ENCODE measurements at regions not wholly inside any gene's neighbourhood (a gene's known extent, or its start where the extent isn't known, plus 50 kb on each side); places are given as distances from the start of the nearest gene placed in this dataset.

DNA sequence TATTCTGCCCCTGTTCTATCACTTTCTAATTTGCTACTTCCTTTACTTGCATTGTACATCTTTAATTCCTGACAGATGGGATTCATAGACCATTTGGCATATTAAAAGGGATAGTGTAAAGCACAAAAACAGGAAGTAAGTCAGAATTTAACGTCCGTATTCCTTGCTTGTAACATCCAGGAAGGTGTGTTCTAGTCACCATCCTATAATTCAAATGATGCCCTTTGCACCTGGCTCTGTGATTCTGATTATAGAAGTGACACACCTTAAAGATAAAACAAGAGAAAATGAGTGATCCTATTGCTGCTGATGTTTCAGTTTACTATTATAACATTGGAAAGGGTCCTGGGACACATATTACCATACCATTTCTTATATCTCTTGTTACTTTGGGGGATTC lies 238.7 kb upstream of the NR3C2 start:
- TF ChIP-seq, protein P1, sequence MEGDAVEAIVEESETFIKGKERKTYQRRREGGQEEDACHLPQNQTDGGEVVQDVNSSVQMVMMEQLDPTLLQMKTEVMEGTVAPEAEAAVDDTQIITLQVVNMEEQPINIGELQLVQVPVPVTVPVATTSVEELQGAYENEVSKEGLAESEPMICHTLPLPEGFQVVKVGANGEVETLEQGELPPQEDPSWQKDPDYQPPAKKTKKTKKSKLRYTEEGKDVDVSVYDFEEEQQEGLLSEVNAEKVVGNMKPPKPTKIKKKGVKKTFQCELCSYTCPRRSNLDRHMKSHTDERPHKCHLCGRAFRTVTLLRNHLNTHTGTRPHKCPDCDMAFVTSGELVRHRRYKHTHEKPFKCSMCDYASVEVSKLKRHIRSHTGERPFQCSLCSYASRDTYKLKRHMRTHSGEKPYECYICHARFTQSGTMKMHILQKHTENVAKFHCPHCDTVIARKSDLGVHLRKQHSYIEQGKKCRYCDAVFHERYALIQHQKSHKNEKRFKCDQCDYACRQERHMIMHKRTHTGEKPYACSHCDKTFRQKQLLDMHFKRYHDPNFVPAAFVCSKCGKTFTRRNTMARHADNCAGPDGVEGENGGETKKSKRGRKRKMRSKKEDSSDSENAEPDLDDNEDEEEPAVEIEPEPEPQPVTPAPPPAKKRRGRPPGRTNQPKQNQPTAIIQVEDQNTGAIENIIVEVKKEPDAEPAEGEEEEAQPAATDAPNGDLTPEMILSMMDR (IDR thresholded peaks at IDR 0.05; ENCODE audit: low read depth, low read length), result no peak
- no peak for TF ChIP-seq EZH2phosphoT487 (IDR thresholded peaks at IDR 0.05; ENCODE audit: low read depth)
- no peaks in the 10 kb centered on the region for H3K79me2 ChIP-seq (ENCODE audit: low read length)
- no peak overlapping the region for H3K27ac ChIP-seq (ENCODE audit: low read length)
- H3K4me2 ChIP-seq (ENCODE audit: low read length), result no peak overlapping the region
- H3K9me3 ChIP-seq (ENCODE audit: insufficient read depth, low read length), result no peaks in the 10 kb centered on the region
- H3K4me3 ChIP-seq (ENCODE audit: low read length), result no peak overlapping the region
- H3K9ac ChIP-seq (ENCODE audit: low read length), result no peak overlapping the region
- H3K36me3 ChIP-seq (replicated peaks; ENCODE audit: low read depth, low read length), result no peaks in the 10 kb centered on the region
- H4K20me1 ChIP-seq (ENCODE audit: insufficient read depth, low read length), result no peaks in the 10 kb centered on the region
- H3K27me3 ChIP-seq (ENCODE audit: low read depth, low read length), result no peaks in the 10 kb centered on the region
- H2AFZ ChIP-seq (ENCODE audit: low read depth, low read length), result no peak overlapping the region
- no peaks in the 10 kb centered on the region for H3K4me1 ChIP-seq (ENCODE audit: low read length)

DNA sequence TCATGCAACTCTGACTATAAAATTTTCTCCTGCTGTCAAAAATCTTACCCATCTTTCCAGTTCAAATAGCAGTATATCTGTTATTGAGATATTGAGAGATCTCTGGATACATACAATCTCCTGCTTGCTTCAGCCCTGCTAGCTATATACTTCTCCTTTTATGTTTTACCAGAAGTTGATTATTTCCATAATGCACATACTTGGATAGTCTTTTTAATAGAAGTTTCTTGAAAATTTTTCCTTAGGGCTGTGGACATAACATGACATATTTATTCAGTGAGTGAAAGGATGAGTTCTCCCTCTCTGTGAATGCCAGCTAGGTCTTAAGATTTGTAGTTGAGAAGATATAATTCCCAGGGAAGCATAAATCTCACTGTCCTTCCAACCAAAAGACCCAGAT lies 234.1 kb upstream of the NR3C2 start:
- H2AFZ ChIP-seq (ENCODE audit: low read depth, low read length), result no peak overlapping the region
- no peaks in the 10 kb centered on the region for H4K20me1 ChIP-seq (ENCODE audit: insufficient read depth, low read length)
- H3K27me3 ChIP-seq (ENCODE audit: low read depth, low read length), result no peaks in the 10 kb centered on the region
- H3K79me2 ChIP-seq (ENCODE audit: low read length), result no peaks in the 10 kb centered on the region
- no peaks in the 10 kb centered on the region for H3K4me1 ChIP-seq (ENCODE audit: low read length)
- H3K9ac ChIP-seq (ENCODE audit: low read length), result no peak overlapping the region
- no peak overlapping the region for H3K27ac ChIP-seq (ENCODE audit: low read length)
- H3K36me3 ChIP-seq (replicated peaks; ENCODE audit: low read depth, low read length), result no peaks in the 10 kb centered on the region
- no peak overlapping the region for H3K4me2 ChIP-seq (ENCODE audit: low read length)
- TF ChIP-seq, protein P1 (IDR thresholded peaks at IDR 0.05; ENCODE audit: low read depth, low read length), result no peak
- TF ChIP-seq EZH2phosphoT487 (IDR thresholded peaks at IDR 0.05; ENCODE audit: low read depth), result no peak
- H3K9me3 ChIP-seq (ENCODE audit: insufficient read depth, low read length), result no peaks in the 10 kb centered on the region
- no peak overlapping the region for H3K4me3 ChIP-seq (ENCODE audit: low read length)

DNA sequence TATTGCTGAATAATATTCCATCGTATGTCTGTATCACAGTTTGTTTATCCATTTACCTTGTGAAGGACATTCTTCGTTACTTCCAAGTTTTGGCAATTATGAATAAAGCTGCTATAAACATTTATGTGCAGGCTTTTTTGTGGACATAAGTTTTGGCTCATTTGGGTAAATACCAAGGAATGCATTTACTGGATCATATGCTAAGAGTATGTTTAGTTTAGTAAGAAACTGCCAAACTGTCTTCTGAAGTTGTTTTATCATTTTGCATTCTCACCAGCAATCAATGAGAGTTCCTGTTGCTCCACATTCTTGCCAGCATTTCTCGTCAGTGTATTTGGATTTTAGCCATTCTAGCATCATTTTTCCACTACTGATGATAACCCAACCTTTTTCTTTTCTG lies 232.7 kb upstream of the NR3C2 start:
- Histone ChIP-seq H2AFZ (ENCODE audit: low read depth, low read length) (no peak overlapping the region), H3K36me3 (replicated peaks; ENCODE audit: low read depth, low read length) (no peaks in the 10 kb centered on the region), H3K79me2 (ENCODE audit: low read length) (no peaks in the 10 kb centered on the region), H3K4me3 (ENCODE audit: low read length) (no peak overlapping the region), H3K27ac (ENCODE audit: low read length) (no peak overlapping the region), H3K9me3 (ENCODE audit: insufficient read depth, low read length) (no peaks in the 10 kb centered on the region), H3K4me1 (ENCODE audit: low read length) (no peaks in the 10 kb centered on the region), H4K20me1 (ENCODE audit: insufficient read depth, low read length) (no peaks in the 10 kb centered on the region), H3K27me3 (ENCODE audit: low read depth, low read length) (no peaks in the 10 kb centered on the region), H3K4me2 (ENCODE audit: low read length) (no peak overlapping the region), H3K9ac (ENCODE audit: low read length) (no peak overlapping the region)
- TF ChIP-seq, protein P1 (IDR thresholded peaks at IDR 0.05; ENCODE audit: low read depth, low read length), result no peak
- no peak for TF ChIP-seq EZH2phosphoT487 (IDR thresholded peaks at IDR 0.05; ENCODE audit: low read depth)

DNA sequence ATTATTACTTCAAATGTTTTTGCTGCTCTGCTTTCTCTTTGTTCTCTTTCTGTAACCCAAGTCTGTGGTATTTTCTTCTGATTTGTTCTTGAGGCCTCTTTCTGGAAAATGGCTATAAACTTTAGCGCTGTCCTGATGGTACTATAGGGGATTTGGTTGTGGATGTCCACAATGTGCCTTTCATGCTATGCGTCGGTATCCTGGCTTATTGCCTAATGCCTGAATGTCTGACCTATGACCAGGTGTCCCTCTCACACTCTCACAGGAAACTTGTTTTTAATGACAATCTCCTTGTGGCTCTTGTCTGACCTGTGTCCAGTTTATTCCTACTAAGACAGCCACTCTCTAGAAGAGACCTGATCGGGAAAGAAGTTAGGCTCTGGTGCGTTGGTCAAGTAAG lies 222.4 kb upstream of the NR3C2 start:
- H3K27me3 ChIP-seq (ENCODE audit: low read depth, low read length), result no peaks in the 10 kb centered on the region
- no peak overlapping the region for H3K4me2 ChIP-seq (ENCODE audit: low read length)
- H3K36me3 ChIP-seq (replicated peaks; ENCODE audit: low read depth, low read length), result no peaks in the 10 kb centered on the region
- H2AFZ ChIP-seq (ENCODE audit: low read depth, low read length), result no peak overlapping the region
- no peak overlapping the region for H3K27ac ChIP-seq (ENCODE audit: low read length)
- H3K9ac ChIP-seq (ENCODE audit: low read length), result no peak overlapping the region
- H3K9me3 ChIP-seq (ENCODE audit: insufficient read depth, low read length), result no peaks in the 10 kb centered on the region
- no peak overlapping the region for H3K4me3 ChIP-seq (ENCODE audit: low read length)
- TF ChIP-seq EZH2phosphoT487 (IDR thresholded peaks at IDR 0.05; ENCODE audit: low read depth), result no peak
- TF ChIP-seq, protein P1 (IDR thresholded peaks at IDR 0.05; ENCODE audit: low read depth, low read length), result no peak
- H3K4me1 ChIP-seq (ENCODE audit: low read length), result no peaks in the 10 kb centered on the region
- no peaks in the 10 kb centered on the region for H4K20me1 ChIP-seq (ENCODE audit: insufficient read depth, low read length)
- H3K79me2 ChIP-seq (ENCODE audit: low read length), result no peaks in the 10 kb centered on the region

Data from OCI-LY3 (cell line).